Ovary (tissue), 7 donors: ENCODE measurements at regions not wholly inside any gene's neighbourhood (a gene's known extent, or its start where the extent isn't known, plus 50 kb on each side); places are given as distances from the start of the nearest gene placed in this dataset.

ENCODE experiments used
- DNase-seq, 5 donors: peaks; one replicate each; pipeline ENCODE4 v3.0.0-alpha.2; 2019 to 2020
- H3K27ac ChIP-seq, 2 donors: fragments of 200-600 bp; one replicate each; pipeline versions ENCODE4 v1.5.1 to v1.8.0; 2019 to 2022
- H3K27me3 ChIP-seq: fragments of 200-600 bp; one replicate; pipeline ENCODE4 v1.8.0; 2022
- H3K36me3 ChIP-seq: fragments of 200-600 bp; sonication (generic); one replicate; pipeline ENCODE4 v1.5.1; 2019
- H3K4me1 ChIP-seq: one replicate; pipeline ENCODE4 v1.8.1; 2013; ENCODE audit warnings: mild to moderate bottlenecking, moderate library complexity; ENCODE audit not compliant: insufficient read depth
- H3K4me3 ChIP-seq: fragments of 200-600 bp; sonication (generic); one replicate; pipeline ENCODE4 v1.5.1; 2017
- H3K9me3 ChIP-seq, 2 donors: fragments of 200-600 bp in 1 of 2; sonication (generic) in 1 of 2; one replicate each; pipeline versions ENCODE4 v1.5.1 to v1.8.1; 2013 to 2019; ENCODE audit warnings: mild to moderate bottlenecking in 1 of 2, moderate library complexity in 1 of 2
- CTCF ChIP-seq, 3 donors: fragments of 450-650 bp in 2 of 3; fragments of 200-600 bp in 1 of 3; IDR thresholded peaks; one replicate each; pipeline versions ENCODE4 v1.5.1 to v1.8.0; 2016 to 2022; ENCODE audit warnings: antibody characterized with exemption in 3 of 3, mild to moderate bottlenecking in 1 of 3
- EP300 ChIP-seq: sonication (generic); formaldehyde crosslinking; IDR thresholded peaks from one replicate; pipeline ENCODE4 v1.6.1; 2017; ENCODE audit warnings: antibody characterized with exemption
- POLR2A ChIP-seq: fragments of 450-650 bp; IDR thresholded peaks from one replicate; pipeline ENCODE4 v1.6.1; 2017; ENCODE audit warnings: antibody characterized with exemption, mild to moderate bottlenecking, moderate library complexity
- WGBS, 3 donors: extraction: QIAGEN DNeasy Blood & Tissue Kit in 1 of 3; methylation state at CpG; one replicate each; pipeline versions ENCODE4 v1.1.5 to v1.1.7; 2013 to 2017; 5-methylcytosine and 5-hydroxymethylcytosine counted together
- intact Hi-C, 4 donors: fragments of 100-400 bp; cut with DNase I; formaldehyde crosslinking; loops; one replicate each; pipeline versions ENCODE4 v1.11.0 to v1.15.1; 2022 to 2023
- donor health status: DM: no; HTN: no; CAD: no; lungs with moderate emphysema.
- donor health status: DM: no; HTN: no; CAD: no.
- donor health status: Bipolar disorder and iron deficiency.
- donor health status: DM: no; HTN: no; CAD: no.
- donor health status: DM: yes; HTN: yes; CAD: no.

- peaks cover 6% of the 10 kb centered on the region for H3K4me1 ChIP-seq
- H3K9me3 ChIP-seq = no peaks in the 10 kb centered on the region
- H3K27ac ChIP-seq = peak overlapping the region in 1 of 2 donors; percentile 6
- WGBS, 3 donors = 59 to 63% (median 60%) methylated on average over 3 of the region's 3 CpGs
- H3K4me3 ChIP-seq = no peak overlapping the region
- H3K36me3 ChIP-seq = no peaks in the 10 kb centered on the region
- no peak for DNase-seq
- H3K27me3 ChIP-seq = no peaks in the 10 kb centered on the region
- no peak for TF ChIP-seq CTCF (IDR thresholded peaks at IDR 0.05)
- TF ChIP-seq EP300 = no peak
- TF ChIP-seq POLR2A = no peak
- intact Hi-C loops = no loop called here
These were observed 184.0 kb downstream of the TMX1 start for GRCh38 chr14:51424041-51424440.

- no peaks in the 10 kb centered on the region for H3K27me3 ChIP-seq
- WGBS, 3 donors = 42 to 46% (median 43%) methylated on average over 5 of the region's 5 CpGs
- H3K4me1 ChIP-seq = peaks cover 8% of the 10 kb centered on the region
- H3K9me3 ChIP-seq = no peaks in the 10 kb centered on the region
- TF ChIP-seq EP300 (no peak), CTCF (IDR thresholded peaks at IDR 0.05) (no peak), POLR2A (no peak)
- H3K4me3 ChIP-seq = no peak overlapping the region
- H3K36me3 ChIP-seq = no peaks in the 10 kb centered on the region
- DNase-seq = peak in 1 of 5 donors; percentile 43
- intact Hi-C loops = no loop called here
- H3K27ac ChIP-seq = peak overlapping the region in 1 of 2 donors; percentile 6
These were observed 184.7 kb downstream of the TMX1 start for GRCh38 chr14:51424561-51425251.

- intact Hi-C loops = no loop called here
- Histone ChIP-seq H3K9me3 (no peaks in the 10 kb centered on the region), H3K4me3 (no peak overlapping the region), H3K27ac (no peak overlapping the region), H3K36me3 (no peaks in the 10 kb centered on the region), H3K4me1 (peaks cover 14% of the 10 kb centered on the region), H3K27me3 (no peaks in the 10 kb centered on the region)
- DNase-seq = no peak
- 81 to 96% (median 89%) methylated on average over 1 of the region's 1 CpG for WGBS, 3 donors
- TF ChIP-seq EP300 = no peak
- TF ChIP-seq POLR2A = no peak
- TF ChIP-seq CTCF (IDR thresholded peaks at IDR 0.05) = no peak
These were observed 188.9 kb downstream of the TMX1 start for GRCh38 chr14:51428981-51429380.

GRCh38 chr14:51430079-51430478, 190.0 kb downstream of the TMX1 start:
- WGBS, 3 donors = 17 to 35% (median 30%) methylated on average over 4 of the region's 4 CpGs
- Histone ChIP-seq H3K27me3 (no peaks in the 10 kb centered on the region), H3K27ac (peak overlapping the region in 1 of 2 donors; percentile 61), H3K4me3 (no peak overlapping the region), H3K36me3 (no peaks in the 10 kb centered on the region), H3K4me1 (peaks cover 10% of the 10 kb centered on the region), H3K9me3 (no peaks in the 10 kb centered on the region)
- TF ChIP-seq POLR2A = no peak
- TF ChIP-seq CTCF (IDR thresholded peaks at IDR 0.05) = no peak
- no peak for TF ChIP-seq EP300
- intact Hi-C loops = no loop called here
- DNase-seq = no peak
